22Rv1 (cell line): ENCODE measurements at regions not wholly inside any gene's neighbourhood (a gene's known extent, or its start where the extent isn't known, plus 50 kb on each side); places are given as distances from the start of the nearest gene placed in this dataset.

Source experiments
- CTCF ChIP-seq: fragments of 450-650 bp; IDR thresholded peaks from 2 replicates; pipeline ENCODE4 v1.5.1; 2017; ENCODE audit warnings: mild to moderate bottlenecking
- ZFX ChIP-seq: fragments of 450-650 bp; IDR thresholded peaks from 2 replicates; pipeline ENCODE4 v1.6.1; 2017; ENCODE audit warnings: antibody characterized with exemption, borderline replicate concordance

GRCh38 chr3:67196677-67197076 lies 198.6 kb downstream of the KBTBD8 start:
- TF ChIP-seq CTCF = no peak
- no peak for TF ChIP-seq ZFX
